ENCODE measurements at regions not wholly inside any gene's neighbourhood (a gene's known extent, or its start where the extent isn't known, plus 50 kb on each side); places are given as distances from the start of the nearest gene placed in this dataset.
"Not testable (repeated sequence)": the region's sequence is repeated elsewhere in the genome, so short reads cannot be mapped to it uniquely, and the experiment has no call there.

GRCh38 chr16:33711616-33712015 lies 252.2 kb downstream of the TP53TG3F start:
- DNase-seq (ENCODE audit: low spot score): not testable (repeated sequence)

- DNase-seq (ENCODE audit: low spot score): not testable (repeated sequence)
Observed at GRCh38 chr16:33712308-33712707, 252.9 kb downstream of the TP53TG3F start.

GRCh38 chr16:33712851-33713709 lies 253.7 kb downstream of the TP53TG3F start:
- not testable (repeated sequence) for DNase-seq (ENCODE audit: low spot score)

GRCh38 chr16:33713710-33714538 lies 254.5 kb downstream of the TP53TG3F start:
- DNase-seq (ENCODE audit: low spot score): not testable (repeated sequence)

- not testable (repeated sequence) for DNase-seq (ENCODE audit: low spot score)
Observed at GRCh38 chr16:33731167-33731566, 271.8 kb downstream of the TP53TG3F start.

- not testable (repeated sequence) for DNase-seq (ENCODE audit: low spot score)
Observed at GRCh38 chr16:33734650-33735049, 275.2 kb downstream of the TP53TG3F start.

GRCh38 chr16:33766869-33767765 lies 307.7 kb downstream of the TP53TG3F start:
- not testable (repeated sequence) for DNase-seq (ENCODE audit: low spot score)

- not testable (repeated sequence) for DNase-seq (ENCODE audit: low spot score)
Observed at GRCh38 chr16:33768710-33769109, 309.3 kb downstream of the TP53TG3F start.

GRCh38 chr16:33769180-33769846 lies 309.9 kb downstream of the TP53TG3F start:
- not testable (repeated sequence) for DNase-seq (ENCODE audit: low spot score)

- not testable (repeated sequence) for DNase-seq (ENCODE audit: low spot score)
Observed at GRCh38 chr16:33770478-33770877, 311.1 kb downstream of the TP53TG3F start.

GRCh38 chr16:33771211-33771610 lies 311.8 kb downstream of the TP53TG3F start:
- not testable (repeated sequence) for DNase-seq (ENCODE audit: low spot score)

- not testable (repeated sequence) for DNase-seq (ENCODE audit: low spot score)
Observed at GRCh38 chr16:33773966-33774365, 314.6 kb downstream of the TP53TG3F start.

- DNase-seq (ENCODE audit: low spot score): not testable (repeated sequence)
Observed at GRCh38 chr16:33774724-33775123, 315.3 kb downstream of the TP53TG3F start.

- DNase-seq (ENCODE audit: low spot score): not testable (repeated sequence)
Observed at GRCh38 chr16:33816328-33816944, 357.0 kb downstream of the TP53TG3F start.

GRCh38 chr16:33824736-33825135 lies 365.3 kb downstream of the TP53TG3F start:
- not testable (repeated sequence) for DNase-seq (ENCODE audit: low spot score)

GRCh38 chr16:33827522-33827921 lies 368.1 kb downstream of the TP53TG3F start:
- not testable (repeated sequence) for DNase-seq (ENCODE audit: low spot score)

- not testable (repeated sequence) for DNase-seq (ENCODE audit: low spot score)
Observed at GRCh38 chr16:33839157-33839556, 379.7 kb downstream of the TP53TG3F start.

- DNase-seq (ENCODE audit: low spot score): not testable (repeated sequence)
Observed at GRCh38 chr16:33844533-33844932, 385.1 kb downstream of the TP53TG3F start.
